ENCODE measurements at regions not wholly inside any gene's neighbourhood (a gene's known extent, or its start where the extent isn't known, plus 50 kb on each side); places are given as distances from the start of the nearest gene placed in this dataset.

DNA sequence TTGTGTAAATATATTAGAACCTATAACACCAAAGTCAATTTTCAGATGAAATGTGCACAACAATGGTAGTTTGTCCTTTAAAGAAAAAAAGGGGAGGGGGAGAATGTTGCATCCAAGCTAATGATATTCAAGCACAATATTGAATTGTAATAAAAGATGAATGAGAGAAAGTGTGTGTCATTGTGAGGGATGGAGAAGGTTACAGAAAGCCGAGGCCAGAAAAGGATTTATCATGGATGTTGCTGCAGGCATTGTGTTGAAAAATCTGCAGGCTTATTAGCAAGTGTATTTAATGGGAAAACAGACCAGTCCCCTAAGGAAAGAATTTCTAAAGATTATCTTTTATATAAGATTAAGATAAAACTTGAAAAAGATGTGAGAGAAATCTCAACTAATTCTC lies 186.5 kb downstream of the SPTSSA start:
- H2AFZ ChIP-seq (ENCODE audit: low read length), result no peak overlapping the region
- POLR2A ChIA-PET, result no interaction called here
- 0% methylated on average over 1 of the region's 1 CpG for WGBS (ENCODE audit: low lambda C conversion rate)
- no peak for ATAC-seq
- H3K27ac ChIP-seq (ENCODE audit: extremely low read length, insufficient read depth, low read length), result no peak overlapping the region
- CTCF ChIA-PET (ENCODE audit: low intra/inter-chr PET ratio, low total read pairs), result no interaction called here
- BruUV-seq (replicated peaks), result no TSS peak
- H3K4me2 ChIP-seq (ENCODE audit: low read depth, low read length), result no peak overlapping the region
- in situ Hi-C loops (cut with HindIII; ENCODE audit: extremely low pct_ligation_motif_present, low pct_unique_long_range_greater_than_20kb), result no loop called here
- no peaks in the 10 kb centered on the region for H3K27me3 ChIP-seq (ENCODE audit: control insufficient read depth in 1 of 2, insufficient read depth in 2 of 2, low read length in 2 of 2)
- H3K79me2 ChIP-seq (ENCODE audit: insufficient read depth, low read length), result no peaks in the 10 kb centered on the region
- no peaks in the 10 kb centered on the region for H4K20me1 ChIP-seq (ENCODE audit: insufficient read depth, low read length)
- intact Hi-C loops (cut with micrococcal nuclease; ENCODE audit: unreplicated experiment), result no loop called here
- H3K36me3 ChIP-seq (replicated peaks in 1 of 2; ENCODE audit: control insufficient read depth in 1 of 2, insufficient read depth in 2 of 2, low read length in 2 of 2), result no peaks in the 10 kb centered on the region
- no peak for DNase-seq (ENCODE audit: low spot score)
- H3K4me3 ChIP-seq (replicated peaks in 1 of 3; ENCODE audit: insufficient read depth in 1 of 3, low read depth in 2 of 3, low read length in 3 of 3), result no peak overlapping the region
- H3K9me3 ChIP-seq (ENCODE audit: low read length), result no peaks in the 10 kb centered on the region
- no peak for FAIRE-seq
- no peaks in the 10 kb centered on the region for H3K4me1 ChIP-seq (ENCODE audit: insufficient read depth, low read length)
- H3K9ac ChIP-seq (ENCODE audit: insufficient read depth, low read depth, low read length), result no peak overlapping the region
- no peak for TF ChIP-seq ISX (CRISPR knock-in tag; conservative IDR thresholded peaks at IDR 0.05)
- no peak for TF ChIP-seq NFE2L2 (IDR thresholded peaks at IDR 0.05; ENCODE audit: low read length)
- TF ChIP-seq, protein P1, sequence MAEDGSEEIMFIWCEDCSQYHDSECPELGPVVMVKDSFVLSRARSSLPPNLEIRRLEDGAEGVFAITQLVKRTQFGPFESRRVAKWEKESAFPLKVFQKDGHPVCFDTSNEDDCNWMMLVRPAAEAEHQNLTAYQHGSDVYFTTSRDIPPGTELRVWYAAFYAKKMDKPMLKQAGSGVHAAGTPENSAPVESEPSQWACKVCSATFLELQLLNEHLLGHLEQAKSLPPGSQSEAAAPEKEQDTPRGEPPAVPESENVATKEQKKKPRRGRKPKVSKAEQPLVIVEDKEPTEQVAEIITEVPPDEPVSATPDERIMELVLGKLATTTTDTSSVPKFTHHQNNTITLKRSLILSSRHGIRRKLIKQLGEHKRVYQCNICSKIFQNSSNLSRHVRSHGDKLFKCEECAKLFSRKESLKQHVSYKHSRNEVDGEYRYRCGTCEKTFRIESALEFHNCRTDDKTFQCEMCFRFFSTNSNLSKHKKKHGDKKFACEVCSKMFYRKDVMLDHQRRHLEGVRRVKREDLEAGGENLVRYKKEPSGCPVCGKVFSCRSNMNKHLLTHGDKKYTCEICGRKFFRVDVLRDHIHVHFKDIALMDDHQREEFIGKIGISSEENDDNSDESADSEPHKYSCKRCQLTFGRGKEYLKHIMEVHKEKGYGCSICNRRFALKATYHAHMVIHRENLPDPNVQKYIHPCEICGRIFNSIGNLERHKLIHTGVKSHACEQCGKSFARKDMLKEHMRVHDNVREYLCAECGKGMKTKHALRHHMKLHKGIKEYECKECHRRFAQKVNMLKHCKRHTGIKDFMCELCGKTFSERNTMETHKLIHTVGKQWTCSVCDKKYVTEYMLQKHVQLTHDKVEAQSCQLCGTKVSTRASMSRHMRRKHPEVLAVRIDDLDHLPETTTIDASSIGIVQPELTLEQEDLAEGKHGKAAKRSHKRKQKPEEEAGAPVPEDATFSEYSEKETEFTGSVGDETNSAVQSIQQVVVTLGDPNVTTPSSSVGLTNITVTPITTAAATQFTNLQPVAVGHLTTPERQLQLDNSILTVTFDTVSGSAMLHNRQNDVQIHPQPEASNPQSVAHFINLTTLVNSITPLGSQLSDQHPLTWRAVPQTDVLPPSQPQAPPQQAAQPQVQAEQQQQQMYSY (CRISPR knock-in tag; IDR thresholded peaks at IDR 0.05), result no peak
- TF ChIP-seq KDM2A (CRISPR knock-in tag; IDR thresholded peaks at IDR 0.05; ENCODE audit: borderline replicate concordance, low read depth), result no peak
- TF ChIP-seq MED1 (CRISPR knock-in tag; IDR thresholded peaks at IDR 0.05), result no peak
- no peak for TF ChIP-seq XBP1 (CRISPR knock-in tag; IDR thresholded peaks at IDR 0.05)
- no peak for TF ChIP-seq ZNF768 (CRISPR knock-in tag; IDR thresholded peaks at IDR 0.05)
- TF ChIP-seq RFX1 (IDR thresholded peaks at IDR 0.05), result no peak
- no peak for TF ChIP-seq ZNF550 (CRISPR knock-in tag; IDR thresholded peaks at IDR 0.05; ENCODE audit: borderline replicate concordance)
- no peak for TF ChIP-seq ZNF556 (CRISPR knock-in tag; IDR thresholded peaks at IDR 0.05; ENCODE audit: borderline replicate concordance)

Measured in HepG2 (cell line).